ENCODE measurements at regions not wholly inside any gene's neighbourhood (a gene's known extent, or its start where the extent isn't known, plus 50 kb on each side); places are given as distances from the start of the nearest gene placed in this dataset.
"Not testable (repeated sequence)": the region's sequence is repeated elsewhere in the genome, so short reads cannot be mapped to it uniquely, and the experiment has no call there.

DNA sequence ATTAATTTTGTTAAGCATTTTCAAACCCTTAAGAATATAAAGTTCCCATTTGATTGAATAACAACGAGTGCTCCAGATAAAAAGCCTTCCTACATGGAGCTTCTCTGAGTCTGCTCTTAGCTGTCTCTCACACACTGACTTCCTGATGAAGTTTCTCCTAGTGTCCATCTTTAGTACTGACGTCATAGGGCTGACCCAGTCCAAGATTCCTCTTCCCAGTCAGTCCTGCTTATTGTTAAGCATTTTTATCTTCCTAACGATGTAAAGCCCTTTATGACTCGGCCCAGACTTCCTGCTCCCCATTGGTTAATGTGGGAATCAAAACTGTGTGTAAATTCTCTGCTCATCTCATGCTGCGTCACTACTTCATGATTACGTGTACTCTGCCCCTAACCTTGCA is 398.8 kb downstream of the TFEC start:
- no peak for TF ChIP-seq GATA1 (IDR thresholded peaks at IDR 0.05; ENCODE audit: low read depth, low read length)
- no peak for TF ChIP-seq POLR2A (IDR thresholded peaks at IDR 0.05; ENCODE audit: low read length)
- no peak for DNase-seq

DNA sequence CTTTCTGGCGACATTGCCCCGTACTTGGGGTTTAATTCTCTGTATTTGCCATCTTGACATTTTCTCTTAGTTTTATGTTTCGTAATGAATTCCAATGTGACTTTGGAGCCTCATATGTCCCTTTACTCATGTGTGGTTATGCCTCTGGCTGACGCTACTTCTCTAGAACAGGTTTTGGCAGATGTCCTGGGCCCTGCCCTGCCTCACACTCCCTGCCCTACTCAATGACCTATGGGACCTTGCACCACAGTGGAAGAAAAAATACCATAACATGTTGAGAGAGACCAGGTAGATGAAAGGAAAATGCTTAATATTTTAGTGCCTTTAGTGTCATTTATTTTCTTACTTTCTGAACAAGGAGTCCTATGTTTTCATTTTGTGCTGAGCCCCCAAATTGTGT is 400.5 kb downstream of the TFEC start:
- no peak for DNase-seq
- TF ChIP-seq POLR2A (IDR thresholded peaks at IDR 0.05; ENCODE audit: low read length) (no peak), GATA1 (IDR thresholded peaks at IDR 0.05; ENCODE audit: low read depth, low read length) (no peak)

DNA sequence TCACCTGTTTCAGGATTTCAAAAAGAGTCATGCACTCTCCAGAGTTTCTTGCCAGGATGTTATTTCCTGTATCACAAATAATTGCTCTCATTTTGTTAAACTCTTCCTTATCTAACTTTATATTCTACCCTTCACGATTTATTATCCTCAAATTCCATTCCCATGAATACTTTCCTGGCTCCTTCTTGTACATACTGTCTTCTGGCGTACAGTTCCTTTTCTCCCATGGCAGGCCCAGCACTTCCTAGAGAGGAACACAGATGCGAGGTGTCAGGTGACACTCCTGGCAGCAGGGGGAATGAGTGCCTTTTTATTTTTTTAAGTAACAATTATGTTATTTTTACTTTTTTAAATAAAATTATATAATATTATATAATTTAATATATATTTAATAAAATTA is 411.9 kb downstream of the TFEC start:
- DNase-seq = no peak

GRCh38 chr7:115613836-115614235 is 416.7 kb downstream of the TFEC start:
- DNase-seq = no peak
- TF ChIP-seq POLR2A (IDR thresholded peaks at IDR 0.05; ENCODE audit: low read length) (no peak), GATA1 (IDR thresholded peaks at IDR 0.05; ENCODE audit: low read depth, low read length) (no peak)

More for the DNA sequence above, 411.9 kb downstream of the TFEC start:
- TF ChIP-seq GATA1 (IDR thresholded peaks at IDR 0.05; ENCODE audit: low read depth, low read length) (no peak), POLR2A (IDR thresholded peaks at IDR 0.05; ENCODE audit: low read length) (no peak)

DNA sequence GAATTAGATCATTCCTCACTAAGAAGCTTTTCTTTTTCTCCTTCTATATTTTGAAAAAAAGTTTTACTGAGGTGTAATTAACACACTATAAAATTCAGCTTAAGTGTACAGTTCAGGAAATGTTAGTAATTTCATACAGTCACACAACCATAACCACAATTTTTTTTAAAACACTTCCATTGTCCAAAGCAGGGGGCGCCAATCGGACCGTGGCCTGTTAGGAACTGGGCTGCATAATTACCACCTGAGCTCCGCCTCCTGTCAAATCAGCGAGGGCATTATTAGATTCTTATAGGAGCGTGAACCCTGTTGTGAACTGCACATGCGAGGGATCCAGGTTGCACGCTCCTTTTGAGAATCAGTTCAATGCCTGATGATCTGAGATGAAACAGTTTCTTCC is 427.1 kb downstream of the TFEC start:
- DNase-seq = no peak
- TF ChIP-seq GATA1 (IDR thresholded peaks at IDR 0.05; ENCODE audit: low read depth, low read length) (no peak), POLR2A (IDR thresholded peaks at IDR 0.05; ENCODE audit: low read length) (no peak)

- DNase-seq = no peak
- TF ChIP-seq GATA1 (IDR thresholded peaks at IDR 0.05; ENCODE audit: low read depth, low read length) (no peak), POLR2A (IDR thresholded peaks at IDR 0.05; ENCODE audit: low read length) (no peak)
Measured at GRCh38 chr7:115600207-115600606, 430.4 kb downstream of the TFEC start.

GRCh38 chr7:115599184-115599583 is 431.4 kb downstream of the TFEC start:
- not testable (repeated sequence) for DNase-seq

DNA sequence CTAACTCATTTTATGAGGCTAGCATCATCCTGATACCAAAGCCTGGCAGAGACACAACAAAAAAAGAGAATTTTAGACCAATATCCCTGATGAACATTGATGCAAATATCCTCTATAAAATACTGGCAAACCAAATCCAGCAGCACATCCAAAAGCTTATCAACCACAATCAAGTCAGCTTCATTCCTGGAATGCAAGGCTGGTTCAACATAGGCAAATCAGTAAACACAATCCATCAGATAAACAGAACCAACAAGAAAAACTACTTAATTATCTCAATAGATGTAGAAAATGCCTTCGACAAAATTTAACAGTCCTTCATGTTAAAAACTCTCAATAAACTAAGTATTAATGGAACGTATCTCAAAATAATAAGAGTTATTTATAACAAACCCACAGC is 433.3 kb downstream of the TFEC start:
- not testable (repeated sequence) for DNase-seq

DNA sequence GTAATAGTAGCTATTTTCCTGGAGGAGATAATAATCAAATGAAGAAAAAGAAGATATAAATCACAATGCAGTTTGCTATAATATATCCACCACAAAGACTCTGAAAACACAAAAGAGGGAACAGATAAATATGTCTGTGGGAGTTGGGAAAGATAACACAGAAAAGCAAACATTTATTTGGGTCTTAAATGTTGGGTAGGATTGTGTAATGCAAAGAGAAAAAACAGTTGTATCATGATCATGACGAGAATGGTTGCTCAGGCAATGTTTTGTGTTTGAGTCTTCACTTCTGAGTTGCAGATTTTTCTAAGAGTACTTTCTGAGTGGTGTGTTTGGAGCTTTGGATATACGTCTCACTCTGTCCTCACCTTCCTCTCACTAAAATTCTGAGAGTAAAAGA is 437.5 kb downstream of the TFEC start:
- TF ChIP-seq GATA1 (IDR thresholded peaks at IDR 0.05; ENCODE audit: low read depth, low read length) (no peak), POLR2A (IDR thresholded peaks at IDR 0.05; ENCODE audit: low read length) (no peak)
- no peak for DNase-seq

DNA sequence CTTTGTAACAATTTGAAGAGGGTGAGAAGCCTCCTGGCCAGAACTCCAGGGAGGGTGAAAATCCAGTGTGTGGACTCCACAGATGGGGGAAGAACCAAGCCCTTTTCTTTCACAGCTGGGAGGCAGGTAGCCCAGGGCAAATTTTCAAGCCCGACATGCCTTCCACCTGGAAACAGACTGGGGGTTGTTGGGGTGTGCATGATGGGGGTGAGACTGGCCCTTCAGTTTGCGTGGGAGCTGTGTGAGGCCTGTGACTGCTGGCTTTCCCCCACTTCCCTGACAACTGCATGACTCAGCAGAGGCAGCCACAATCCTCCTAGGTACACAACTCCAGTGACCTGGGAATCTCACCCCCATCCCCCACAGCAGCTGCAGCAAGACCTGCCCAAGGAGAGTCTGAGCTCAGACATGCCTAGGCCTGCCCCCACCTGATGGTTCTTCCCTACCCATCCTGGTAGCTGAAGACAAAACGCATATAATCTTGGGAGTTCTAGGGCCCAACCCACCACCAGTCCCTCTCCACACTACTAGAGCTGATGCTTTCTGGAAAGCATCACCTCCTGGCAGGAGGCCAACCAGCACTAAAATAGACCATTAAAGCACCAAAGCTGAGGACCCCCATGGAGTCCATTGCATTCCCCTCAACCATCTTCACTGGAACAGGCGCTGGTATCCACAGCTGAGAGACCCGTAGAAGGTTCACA is 445.4 kb downstream of the TFEC start:
- no peak for DNase-seq

DNA sequence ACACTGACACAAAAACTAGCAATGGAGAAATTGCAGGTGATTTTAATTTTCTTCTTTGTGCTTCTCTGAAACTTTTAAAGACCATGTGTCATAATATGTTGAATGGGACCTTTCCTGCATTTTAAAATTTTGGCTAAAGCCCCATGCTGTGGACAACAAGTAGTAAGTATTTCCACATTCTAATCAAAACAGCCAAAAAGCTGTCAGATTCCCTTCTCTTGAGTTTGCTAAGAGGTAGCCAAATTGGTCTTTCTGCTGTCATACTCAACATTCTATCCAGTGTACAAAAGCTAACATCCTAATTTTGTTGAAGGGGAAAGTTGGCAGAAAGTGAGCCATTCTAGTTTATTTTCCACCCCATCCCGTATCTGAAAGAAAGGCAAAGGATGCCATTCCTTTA is 447.6 kb downstream of the TFEC start:
- DNase-seq = no peak
- TF ChIP-seq GATA1 (IDR thresholded peaks at IDR 0.05; ENCODE audit: low read depth, low read length) = no peak
- no peak for TF ChIP-seq POLR2A (IDR thresholded peaks at IDR 0.05; ENCODE audit: low read length)

More for the DNA sequence above, 445.4 kb downstream of the TFEC start:
- TF ChIP-seq GATA1 (IDR thresholded peaks at IDR 0.05; ENCODE audit: low read depth, low read length) (no peak), POLR2A (IDR thresholded peaks at IDR 0.05; ENCODE audit: low read length) (no peak)

DNA sequence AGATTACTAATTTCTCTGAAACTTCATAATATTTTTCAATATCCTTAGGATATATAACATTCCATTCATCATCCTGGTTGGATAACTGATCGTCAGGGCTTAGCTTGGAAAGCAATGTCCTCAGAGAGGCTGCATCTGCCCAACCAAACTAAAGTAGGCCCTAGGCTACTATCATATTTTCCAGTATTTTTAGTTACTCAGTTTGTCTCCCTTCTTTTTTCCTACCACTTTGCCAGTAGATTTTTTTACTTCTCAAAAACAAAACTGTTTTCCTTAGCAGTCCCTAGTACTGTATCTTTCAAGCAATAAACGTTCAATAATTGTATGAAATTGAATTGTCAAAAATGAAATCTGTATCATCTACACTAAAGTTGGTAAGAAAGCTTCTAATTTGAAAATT is 452.0 kb downstream of the TFEC start:
- TF ChIP-seq POLR2A (IDR thresholded peaks at IDR 0.05; ENCODE audit: low read length) = no peak
- DNase-seq = no peak

- DNase-seq = no peak
Measured at GRCh38 chr7:115574681-115575291, 455.8 kb downstream of the TFEC start.

DNA sequence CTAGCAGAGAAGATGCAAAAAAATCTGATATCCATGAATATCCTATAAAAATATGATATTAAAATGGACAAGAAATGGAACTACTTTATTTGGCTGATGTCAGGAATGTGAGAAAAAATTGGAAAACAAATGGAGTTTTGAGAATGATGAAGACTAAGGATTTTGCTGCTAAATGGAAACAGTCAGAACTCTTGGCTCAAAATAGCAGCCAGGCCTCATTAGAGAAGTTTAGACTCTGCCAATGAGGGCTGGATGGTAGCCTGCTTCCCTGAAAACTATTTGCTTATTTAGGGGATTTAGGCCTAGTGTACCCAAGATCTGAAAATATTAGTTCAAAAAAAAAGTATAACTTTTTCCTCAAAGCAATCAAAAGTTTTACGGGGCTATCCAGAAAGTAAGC is 458.5 kb downstream of the TFEC start:
- TF ChIP-seq POLR2A (IDR thresholded peaks at IDR 0.05; ENCODE audit: low read length) (no peak), GATA1 (IDR thresholded peaks at IDR 0.05; ENCODE audit: low read depth, low read length) (no peak)
- no peak for DNase-seq

More at GRCh38 chr7:115574681-115575291, 455.8 kb downstream of the TFEC start:
- no peak for TF ChIP-seq POLR2A (IDR thresholded peaks at IDR 0.05; ENCODE audit: low read length)
- no peak for TF ChIP-seq GATA1 (IDR thresholded peaks at IDR 0.05; ENCODE audit: low read depth, low read length)

GRCh38 chr7:115561335-115562110 is 469.0 kb downstream of the TFEC start:
- no peak for DNase-seq
- no peak for TF ChIP-seq GATA1 (IDR thresholded peaks at IDR 0.05; ENCODE audit: low read depth, low read length)
- no peak for TF ChIP-seq POLR2A (IDR thresholded peaks at IDR 0.05; ENCODE audit: low read length)

Data from erythroblast (primary cell).